Amniotic epithelial cell (primary cell): ENCODE measurements at regions not wholly inside any gene's neighbourhood (a gene's known extent, or its start where the extent isn't known, plus 50 kb on each side); places are given as distances from the start of the nearest gene placed in this dataset.
"Not testable (repeated sequence)": the region's sequence is repeated elsewhere in the genome, so short reads cannot be mapped to it uniquely, and the experiment has no call there.

Experiments used
- DNase-seq: peaks from one replicate; pipeline ENCODE4 v3.0.0-alpha.2; 2010; ENCODE audit warnings: low read depth

- DNase-seq, result no peak
These were observed 143.3 kb downstream of the CTH start for GRCh38 chr1:70554341-70554740.

- no peak for DNase-seq
These were observed 145.5 kb downstream of the CTH start for GRCh38 chr1:70556541-70556940.

- DNase-seq, result no peak
These were observed 156.1 kb downstream of the CTH start for GRCh38 chr1:70567167-70567566.

GRCh38 chr1:70571191-70571590, 160.1 kb downstream of the CTH start:
- DNase-seq, result no peak

GRCh38 chr1:70573317-70573843, 162.3 kb downstream of the CTH start:
- no peak for DNase-seq

- DNase-seq, result no peak
These were observed 170.6 kb downstream of the CTH start for GRCh38 chr1:70581661-70582060.

- DNase-seq, result no peak
These were observed 172.5 kb downstream of the CTH start for GRCh38 chr1:70583522-70583921.

- no peak for DNase-seq
These were observed 175.0 kb downstream of the CTH start for GRCh38 chr1:70586046-70586445.

GRCh38 chr1:70587872-70588366, 176.9 kb downstream of the CTH start:
- DNase-seq, result no peak

GRCh38 chr1:70593551-70593950, 182.5 kb downstream of the CTH start:
- DNase-seq, result not testable (repeated sequence)

GRCh38 chr1:70608815-70609214, 197.7 kb downstream of the CTH start:
- DNase-seq, result no peak

- DNase-seq, result not testable (repeated sequence)
These were observed 199.1 kb downstream of the CTH start for GRCh38 chr1:70610164-70610563.

- DNase-seq, result no peak
These were observed 205.9 kb downstream of the CTH start for GRCh38 chr1:70616946-70617345.

GRCh38 chr1:70617728-70618127, 206.7 kb downstream of the CTH start:
- DNase-seq, result no peak

- DNase-seq, result peak; percentile 1
These were observed 216.8 kb downstream of the CTH start for GRCh38 chr1:70627910-70628309.

- no peak for DNase-seq
These were observed 217.9 kb downstream of the CTH start for GRCh38 chr1:70628973-70629372.

- DNase-seq, result no peak
These were observed 221.9 kb downstream of the CTH start for GRCh38 chr1:70633004-70633403.

- DNase-seq, result no peak
These were observed 224.8 kb downstream of the CTH start for GRCh38 chr1:70635868-70636267.

- no peak for DNase-seq
These were observed 230.8 kb downstream of the CTH start for GRCh38 chr1:70641868-70642267.

- no peak for DNase-seq
These were observed 245.3 kb downstream of the CTH start for GRCh38 chr1:70656361-70656760.

- DNase-seq, result no peak
These were observed 248.8 kb downstream of the CTH start for GRCh38 chr1:70659891-70660290.

GRCh38 chr1:70666381-70667140, 255.5 kb downstream of the CTH start:
- DNase-seq, result no peak

GRCh38 chr1:70667494-70668170, 256.6 kb downstream of the CTH start:
- DNase-seq, result no peak
